ENCODE measurements at regions not wholly inside any gene's neighbourhood (a gene's known extent, or its start where the extent isn't known, plus 50 kb on each side); places are given as distances from the start of the nearest gene placed in this dataset.

DNA sequence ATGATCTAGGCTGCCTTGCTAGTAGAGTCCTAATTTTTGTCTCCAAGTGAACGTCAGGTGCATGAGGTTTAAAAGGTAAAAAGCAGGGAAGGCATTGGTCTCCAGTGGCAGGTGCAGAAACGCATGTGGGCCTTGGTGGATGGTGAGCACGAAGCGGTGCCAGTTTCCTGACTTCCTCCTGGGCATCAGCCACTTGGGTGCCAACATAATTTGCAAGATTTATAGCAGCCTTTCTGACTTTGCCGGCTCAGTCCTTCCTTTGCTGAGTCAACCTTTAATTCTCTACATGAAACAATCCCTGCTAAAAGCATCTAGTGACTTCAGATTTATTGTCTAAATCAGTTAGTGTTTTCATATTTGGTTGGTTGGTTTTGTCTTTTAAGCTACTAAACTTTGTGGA lies 355.7 kb upstream of the TMEM132C start:
- no peak overlapping the region for H4K91ac ChIP-seq (ENCODE audit: insufficient read length, low read depth, low read length)

More for the DNA sequence above, 355.7 kb upstream of the TMEM132C start:
- Histone ChIP-seq H3T11ph (ENCODE audit: low read length) (no peak overlapping the region), H3K56ac (ENCODE audit: insufficient read length, low read depth, low read length) (no peak overlapping the region), H3K18ac (ENCODE audit: insufficient read length, low read depth, low read length) (no peak overlapping the region), H4K8ac (replicated peaks; ENCODE audit: insufficient read length, low read depth, low read length) (no peak overlapping the region), H4K20me1 (ENCODE audit: control insufficient read depth, insufficient read depth, insufficient read length) (no peaks in the 10 kb centered on the region), H3K79me1 (ENCODE audit: insufficient read depth, low read depth, low read length, poor library complexity, severe bottlenecking) (no peaks in the 10 kb centered on the region), H3K23ac (ENCODE audit: insufficient read length, low read depth, low read length) (no peak overlapping the region), H2BK12ac (ENCODE audit: insufficient read length, low read depth, low read length) (no peak overlapping the region), H3K23me2 (ENCODE audit: insufficient read length, low read depth, low read length, poor library complexity, severe bottlenecking) (no peaks in the 10 kb centered on the region), H2BK120ac (ENCODE audit: low read depth, low read length, poor library complexity, severe bottlenecking) (no peak overlapping the region), H3K14ac (ENCODE audit: insufficient read depth, low read length) (no peak overlapping the region), H2BK15ac (ENCODE audit: low read depth, low read length) (no peak overlapping the region), H3K4me1 (ENCODE audit: insufficient read depth, low read length) (no peaks in the 10 kb centered on the region), H3K27ac (ENCODE audit: insufficient read length, low read depth, low read length) (no peak overlapping the region), H3K9me3 (ENCODE audit: control insufficient read depth, low read depth, low read length) (no peaks in the 10 kb centered on the region), H2AFZ (ENCODE audit: low read length) (no peak overlapping the region), H2BK20ac (ENCODE audit: low read depth, low read length, poor library complexity, severe bottlenecking) (no peak overlapping the region), H4K5ac (ENCODE audit: insufficient read length, low read depth, low read length) (no peak overlapping the region), H2BK5ac (ENCODE audit: insufficient read length, low read length) (no peak overlapping the region), H3K4ac (ENCODE audit: low read depth, low read length) (no peak overlapping the region), H3K27me3 (ENCODE audit: insufficient read depth, low read length) (no peaks in the 10 kb centered on the region), H3K4me2 (ENCODE audit: insufficient read depth, insufficient read length, low read length) (no peak overlapping the region), H2AK5ac (ENCODE audit: insufficient read length, low read length) (no peak overlapping the region), H3K79me2 (ENCODE audit: insufficient read depth, low read length) (no peaks in the 10 kb centered on the region), H3K9ac (ENCODE audit: extremely low read depth, insufficient read length, low read length) (no peak overlapping the region)
- Mint-ChIP-seq H3K4me1 (no peaks in the 10 kb centered on the region), H3K36me3 (ENCODE audit: insufficient read depth in 1 of 3, low read depth in 3 of 3) (no peaks in the 10 kb centered on the region), H3K27ac (no peak overlapping the region), H3K27me3 (ENCODE audit: low read depth) (no peaks in the 10 kb centered on the region), H3K9me3 (no peaks in the 10 kb centered on the region), H3K4me3 (no peak overlapping the region)
- DNase-seq = no peak
- no CpG with 5 or more reads among the region's 5 CpGs for WGBS (ENCODE audit: extremely low coverage, insufficient read length, low lambda C conversion rate)
- TF ChIP-seq, protein P1, sequence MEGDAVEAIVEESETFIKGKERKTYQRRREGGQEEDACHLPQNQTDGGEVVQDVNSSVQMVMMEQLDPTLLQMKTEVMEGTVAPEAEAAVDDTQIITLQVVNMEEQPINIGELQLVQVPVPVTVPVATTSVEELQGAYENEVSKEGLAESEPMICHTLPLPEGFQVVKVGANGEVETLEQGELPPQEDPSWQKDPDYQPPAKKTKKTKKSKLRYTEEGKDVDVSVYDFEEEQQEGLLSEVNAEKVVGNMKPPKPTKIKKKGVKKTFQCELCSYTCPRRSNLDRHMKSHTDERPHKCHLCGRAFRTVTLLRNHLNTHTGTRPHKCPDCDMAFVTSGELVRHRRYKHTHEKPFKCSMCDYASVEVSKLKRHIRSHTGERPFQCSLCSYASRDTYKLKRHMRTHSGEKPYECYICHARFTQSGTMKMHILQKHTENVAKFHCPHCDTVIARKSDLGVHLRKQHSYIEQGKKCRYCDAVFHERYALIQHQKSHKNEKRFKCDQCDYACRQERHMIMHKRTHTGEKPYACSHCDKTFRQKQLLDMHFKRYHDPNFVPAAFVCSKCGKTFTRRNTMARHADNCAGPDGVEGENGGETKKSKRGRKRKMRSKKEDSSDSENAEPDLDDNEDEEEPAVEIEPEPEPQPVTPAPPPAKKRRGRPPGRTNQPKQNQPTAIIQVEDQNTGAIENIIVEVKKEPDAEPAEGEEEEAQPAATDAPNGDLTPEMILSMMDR (conservative IDR thresholded peaks at IDR 0.05) = no peak

All from H9 (cell line).